ENCODE measurements at regions not wholly inside any gene's neighbourhood (a gene's known extent, or its start where the extent isn't known, plus 50 kb on each side); places are given as distances from the start of the nearest gene placed in this dataset.

- Histone ChIP-seq H3K4me3 (ENCODE audit: low read length) (no peak overlapping the region), H2AFZ (ENCODE audit: low read depth, low read length) (no peak overlapping the region), H3K4me1 (ENCODE audit: low read length) (no peaks in the 10 kb centered on the region), H3K9ac (ENCODE audit: low read length) (no peak overlapping the region), H4K20me1 (ENCODE audit: insufficient read depth, low read length) (no peaks in the 10 kb centered on the region), H3K27me3 (ENCODE audit: low read depth, low read length) (peaks cover 9% of the 10 kb centered on the region), H3K9me3 (ENCODE audit: insufficient read depth, low read length) (peaks cover 9% of the 10 kb centered on the region), H3K79me2 (ENCODE audit: low read length) (no peaks in the 10 kb centered on the region), H3K4me2 (ENCODE audit: low read length) (no peak overlapping the region), H3K27ac (ENCODE audit: low read length) (no peak overlapping the region), H3K36me3 (replicated peaks; ENCODE audit: low read depth, low read length) (peaks cover 2% of the 10 kb centered on the region)
- no peak for TF ChIP-seq EZH2phosphoT487 (IDR thresholded peaks at IDR 0.05; ENCODE audit: low read depth)
- TF ChIP-seq, protein P1, sequence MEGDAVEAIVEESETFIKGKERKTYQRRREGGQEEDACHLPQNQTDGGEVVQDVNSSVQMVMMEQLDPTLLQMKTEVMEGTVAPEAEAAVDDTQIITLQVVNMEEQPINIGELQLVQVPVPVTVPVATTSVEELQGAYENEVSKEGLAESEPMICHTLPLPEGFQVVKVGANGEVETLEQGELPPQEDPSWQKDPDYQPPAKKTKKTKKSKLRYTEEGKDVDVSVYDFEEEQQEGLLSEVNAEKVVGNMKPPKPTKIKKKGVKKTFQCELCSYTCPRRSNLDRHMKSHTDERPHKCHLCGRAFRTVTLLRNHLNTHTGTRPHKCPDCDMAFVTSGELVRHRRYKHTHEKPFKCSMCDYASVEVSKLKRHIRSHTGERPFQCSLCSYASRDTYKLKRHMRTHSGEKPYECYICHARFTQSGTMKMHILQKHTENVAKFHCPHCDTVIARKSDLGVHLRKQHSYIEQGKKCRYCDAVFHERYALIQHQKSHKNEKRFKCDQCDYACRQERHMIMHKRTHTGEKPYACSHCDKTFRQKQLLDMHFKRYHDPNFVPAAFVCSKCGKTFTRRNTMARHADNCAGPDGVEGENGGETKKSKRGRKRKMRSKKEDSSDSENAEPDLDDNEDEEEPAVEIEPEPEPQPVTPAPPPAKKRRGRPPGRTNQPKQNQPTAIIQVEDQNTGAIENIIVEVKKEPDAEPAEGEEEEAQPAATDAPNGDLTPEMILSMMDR (IDR thresholded peaks at IDR 0.05; ENCODE audit: low read depth, low read length) = no peak
Measured at GRCh38 chr20:10837901-10838300, 164.1 kb upstream of the JAG1 start.

DNA sequence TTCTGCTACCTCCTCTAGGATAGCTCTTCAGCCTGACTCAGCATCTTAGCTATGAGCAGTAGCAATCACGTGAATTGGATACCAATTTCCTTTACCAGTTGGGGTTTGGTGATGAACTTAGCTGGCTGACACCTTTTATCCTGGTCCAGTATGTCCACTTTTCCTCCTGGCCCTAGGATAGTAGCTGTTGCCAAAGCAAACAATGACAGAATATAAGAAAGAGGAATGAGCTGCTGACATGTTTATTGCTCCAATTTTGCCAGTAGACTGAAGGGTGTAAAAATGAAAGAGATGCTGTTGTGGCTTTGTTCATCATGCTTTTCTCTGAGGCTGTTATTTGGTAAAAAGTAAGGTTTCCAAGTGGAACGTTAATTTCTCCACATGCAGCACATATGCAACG, 168.3 kb upstream of the JAG1 start:
- H2AFZ ChIP-seq (ENCODE audit: low read depth, low read length) = no peak overlapping the region
- peaks cover 11% of the 10 kb centered on the region for H3K9me3 ChIP-seq (ENCODE audit: insufficient read depth, low read length)
- H3K36me3 ChIP-seq (replicated peaks; ENCODE audit: low read depth, low read length) = peaks cover 2% of the 10 kb centered on the region
- no peak overlapping the region for H3K27ac ChIP-seq (ENCODE audit: low read length)
- no peak overlapping the region for H3K4me2 ChIP-seq (ENCODE audit: low read length)
- TF ChIP-seq, protein P1 (IDR thresholded peaks at IDR 0.05; ENCODE audit: low read depth, low read length) = no peak
- no peak for TF ChIP-seq EZH2phosphoT487 (IDR thresholded peaks at IDR 0.05; ENCODE audit: low read depth)
- H3K4me1 ChIP-seq (ENCODE audit: low read length) = no peaks in the 10 kb centered on the region
- no peaks in the 10 kb centered on the region for H3K79me2 ChIP-seq (ENCODE audit: low read length)
- no peaks in the 10 kb centered on the region for H3K27me3 ChIP-seq (ENCODE audit: low read depth, low read length)
- no peak overlapping the region for H3K9ac ChIP-seq (ENCODE audit: low read length)
- no peaks in the 10 kb centered on the region for H4K20me1 ChIP-seq (ENCODE audit: insufficient read depth, low read length)
- no peak overlapping the region for H3K4me3 ChIP-seq (ENCODE audit: low read length)

GRCh38 chr20:10843146-10843711, 169.4 kb upstream of the JAG1 start:
- Histone ChIP-seq H3K79me2 (ENCODE audit: low read length) (no peaks in the 10 kb centered on the region), H3K4me1 (ENCODE audit: low read length) (no peaks in the 10 kb centered on the region), H3K27me3 (ENCODE audit: low read depth, low read length) (no peaks in the 10 kb centered on the region), H3K9me3 (ENCODE audit: insufficient read depth, low read length) (peaks cover 11% of the 10 kb centered on the region), H4K20me1 (ENCODE audit: insufficient read depth, low read length) (no peaks in the 10 kb centered on the region), H3K27ac (ENCODE audit: low read length) (no peak overlapping the region), H3K36me3 (replicated peaks; ENCODE audit: low read depth, low read length) (peaks cover 2% of the 10 kb centered on the region), H3K4me2 (ENCODE audit: low read length) (no peak overlapping the region), H3K9ac (ENCODE audit: low read length) (no peak overlapping the region), H3K4me3 (ENCODE audit: low read length) (no peak overlapping the region), H2AFZ (ENCODE audit: low read depth, low read length) (no peak overlapping the region)
- no peak for TF ChIP-seq EZH2phosphoT487 (IDR thresholded peaks at IDR 0.05; ENCODE audit: low read depth)
- TF ChIP-seq, protein P1 (IDR thresholded peaks at IDR 0.05; ENCODE audit: low read depth, low read length) = no peak

- Histone ChIP-seq H3K4me1 (ENCODE audit: low read length) (no peaks in the 10 kb centered on the region), H3K9ac (ENCODE audit: low read length) (no peak overlapping the region), H4K20me1 (ENCODE audit: insufficient read depth, low read length) (no peaks in the 10 kb centered on the region), H2AFZ (ENCODE audit: low read depth, low read length) (no peak overlapping the region), H3K4me2 (ENCODE audit: low read length) (no peak overlapping the region), H3K36me3 (replicated peaks; ENCODE audit: low read depth, low read length) (no peaks in the 10 kb centered on the region), H3K27me3 (ENCODE audit: low read depth, low read length) (peaks cover 4% of the 10 kb centered on the region; the same call in 1 of the 2 replicates), H3K4me3 (ENCODE audit: low read length) (no peak overlapping the region), H3K27ac (ENCODE audit: low read length) (no peak overlapping the region), H3K9me3 (ENCODE audit: insufficient read depth, low read length) (peaks cover 6% of the 10 kb centered on the region), H3K79me2 (ENCODE audit: low read length) (no peaks in the 10 kb centered on the region)
- no peak for TF ChIP-seq EZH2phosphoT487 (IDR thresholded peaks at IDR 0.05; ENCODE audit: low read depth)
- TF ChIP-seq, protein P1 (IDR thresholded peaks at IDR 0.05; ENCODE audit: low read depth, low read length) = no peak
Measured at GRCh38 chr20:10846766-10847165, 173.0 kb upstream of the JAG1 start.

Data from OCI-LY3 (cell line).